NB4 (cell line): ENCODE measurements at regions not wholly inside any gene's neighbourhood (a gene's known extent, or its start where the extent isn't known, plus 50 kb on each side); places are given as distances from the start of the nearest gene placed in this dataset.

ENCODE experiments used
- CTCF ChIP-seq: IDR thresholded peaks from one replicate; pipeline ENCODE4 v1.5.1; 2012; ENCODE audit warnings: low read depth, low read length
- MAX ChIP-seq: IDR thresholded peaks from 2 replicates; pipeline ENCODE4 v1.6.1; 2011; ENCODE audit warnings: low read depth, low read length
- POLR2A ChIP-seq: IDR thresholded peaks from 2 replicates; pipeline ENCODE4 v1.6.1; 2011; ENCODE audit warnings: mild to moderate bottlenecking; ENCODE audit not compliant: insufficient read length; ENCODE audit errors: extremely low read depth

- TF ChIP-seq CTCF (no peak), POLR2A (no peak), MAX (no peak)
Observed at GRCh38 chr4:176538217-176538925, 218.6 kb downstream of the SPCS3 start.
